SK-N-SH (cell line): ENCODE measurements at regions not wholly inside any gene's neighbourhood (a gene's known extent, or its start where the extent isn't known, plus 50 kb on each side); places are given as distances from the start of the nearest gene placed in this dataset.

Experiments
- CTCF ChIA-PET: fragments of 300-600, 350-600 bp; formaldehyde crosslinking; extraction: SDS; loops from one replicate; lab custom pipeline; 2021; lab: Yijun Ruan, JAX
- POLR2A ChIA-PET: fragments of 350-600 bp; sonication (Branson Sonifier 250); formaldehyde crosslinking; extraction: SDS; loops from one replicate; lab custom pipeline; 2020; ENCODE audit warnings: antibody characterized with exemption, inconsistent platforms; lab: Yijun Ruan, JAX
- DNase-seq: peaks from one replicate; pipeline ENCODE4 v3.0.0; 2012
- H2AFZ ChIP-seq: fragments of 200-600 bp; sonication (generic); 2 replicates; pipeline ENCODE4 v1.8.1; 2016; ENCODE audit warnings: antibody characterized with exemption, mild to moderate bottlenecking, low read depth
- H3F3A ChIP-seq: fragments of 200-600 bp; sonication (generic); replicated peaks from 2 replicates; pipeline ENCODE3; 2016; ENCODE audit warnings: antibody characterized with exemption, mild to moderate bottlenecking; ENCODE audit not compliant: insufficient read depth
- H3K27ac ChIP-seq, 2 experiments: fragments of 200-500 bp in 1 of 2; fragments of 200-600 bp in 1 of 2; sonication (Bioruptor generic) in 1 of 2; sonication (generic), shearing (Covaris generic) in 1 of 2; 2 replicates each; pipeline versions ENCODE4 v1.5.1 to v1.6.1; 2014 to 2016; ENCODE audit warnings: low read depth in 2 of 2, inconsistent platforms in 1 of 2, low read length in 1 of 2, mild to moderate bottlenecking in 1 of 2, mixed read lengths in 1 of 2
- H3K27me3 ChIP-seq: fragments of 200-600 bp; sonication (generic), shearing (Covaris generic); 2 replicates; pipeline ENCODE4 v1.6.1; 2016; ENCODE audit warnings: mixed run types; ENCODE audit not compliant: insufficient read depth
- H3K36me3 ChIP-seq, 2 experiments: fragments of 200-500 bp in 1 of 2; fragments of 200-600 bp in 1 of 2; sonication (Bioruptor generic) in 1 of 2; sonication (generic) in 1 of 2; replicated peaks in 1 of 2; 2 replicates each; pipeline versions ENCODE3 to v1.5.1; 2014 to 2016; ENCODE audit warnings: low read length in 1 of 2, mild to moderate bottlenecking in 1 of 2; ENCODE audit not compliant: insufficient read depth in 2 of 2, control insufficient read depth in 1 of 2
- H3K4me1 ChIP-seq, 2 experiments: fragments of 200-500 bp in 1 of 2; fragments of 200-600 bp in 1 of 2; sonication (Bioruptor generic) in 1 of 2; sonication (generic), shearing (Covaris generic) in 1 of 2; 2 replicates each; pipeline versions ENCODE4 v1.5.1 to v1.6.1; 2014 to 2016; ENCODE audit warnings: low read depth in 1 of 2, low read length in 1 of 2, mixed run types in 1 of 2; ENCODE audit not compliant: insufficient read depth in 2 of 2, control insufficient read depth in 1 of 2
- H3K4me2 ChIP-seq: fragments of 200-600 bp; sonication (generic), shearing (Covaris generic); 2 replicates; pipeline ENCODE4 v1.6.1; 2017; ENCODE audit warnings: mixed run types
- H3K4me3 ChIP-seq, 2 experiments: fragments of 200-500 bp in 1 of 2; fragments of 200-600 bp in 1 of 2; sonication (Bioruptor generic) in 1 of 2; sonication (generic), shearing (Covaris generic) in 1 of 2; 2 replicates each; pipeline versions ENCODE4 v1.5.1 to v1.8.1; 2014 to 2016; ENCODE audit warnings: low read depth in 2 of 2, inconsistent platforms in 1 of 2, low read length in 1 of 2, mild to moderate bottlenecking in 1 of 2, mixed read lengths in 1 of 2, moderate library complexity in 1 of 2
- H3K79me2 ChIP-seq: fragments of 200-600 bp; sonication (generic); 2 replicates; pipeline ENCODE4 v1.8.1; 2017; ENCODE audit warnings: mild to moderate bottlenecking; ENCODE audit not compliant: insufficient read depth
- H3K9ac ChIP-seq: fragments of 200-600 bp; sonication (generic); 2 replicates; pipeline ENCODE4 v1.6.1; 2017; ENCODE audit warnings: mixed run types
- H3K9me2 ChIP-seq: fragments of 200-600 bp; sonication (generic); 2 replicates; pipeline ENCODE4 v1.6.1; 2017; ENCODE audit warnings: mixed run types
- H3K9me3 ChIP-seq: fragments of 200-600 bp; sonication (generic); 2 replicates; pipeline ENCODE4 v1.6.1; 2017; ENCODE audit warnings: mixed run types, mild to moderate bottlenecking, moderate library complexity
- H4K20me1 ChIP-seq: fragments of 200-600 bp; sonication (generic); 2 replicates; pipeline ENCODE4 v1.6.1; 2017; ENCODE audit warnings: mild to moderate bottlenecking, mixed run types; ENCODE audit not compliant: insufficient read depth
- FOSL2 ChIP-seq: IDR thresholded peaks from 2 replicates; pipeline ENCODE4 v1.4.0; 2012; ENCODE audit warnings: low read depth, mild to moderate bottlenecking, moderate library complexity, borderline replicate concordance
- FOXJ3 ChIP-seq: sonication (generic); formaldehyde crosslinking; IDR thresholded peaks from 2 replicates; pipeline ENCODE4 v1.5.1; 2020; ENCODE audit warnings: mild to moderate bottlenecking, missing genetic modification reagents
- GABPA ChIP-seq: IDR thresholded peaks from 2 replicates; pipeline ENCODE4 v1.4.0; 2012; ENCODE audit warnings: low read depth, mild to moderate bottlenecking
- GATA2 ChIP-seq: sonication (generic); formaldehyde crosslinking; IDR thresholded peaks from 2 replicates; pipeline ENCODE4 v1.5.0; 2020; ENCODE audit warnings: mild to moderate bottlenecking, missing genetic modification reagents
- JUND ChIP-seq: IDR thresholded peaks from 2 replicates; pipeline ENCODE4 v1.4.0; 2012
- MEF2A ChIP-seq: IDR thresholded peaks from 2 replicates; pipeline ENCODE4 v1.4.0; 2012; ENCODE audit warnings: low read depth, borderline replicate concordance
- NFIC ChIP-seq: IDR thresholded peaks from 2 replicates; pipeline ENCODE4 v1.4.0; 2012; ENCODE audit warnings: borderline replicate concordance
- POLR2AphosphoS5 ChIP-seq: IDR thresholded peaks from 2 replicates; pipeline ENCODE4 v1.6.1; 2012; ENCODE audit warnings: low read depth, low read length
- RAD21 ChIP-seq: IDR thresholded peaks from 2 replicates; pipeline ENCODE4 v1.6.1; 2012; ENCODE audit warnings: mild to moderate bottlenecking, low read length
- RFX5 ChIP-seq: IDR thresholded peaks from 2 replicates; pipeline ENCODE4 v1.6.1; 2012; ENCODE audit warnings: mild to moderate bottlenecking, improper control_type of control experiment, low read length
- RXRA ChIP-seq: IDR thresholded peaks from 2 replicates; pipeline ENCODE4 v1.4.0; 2012; ENCODE audit warnings: low read depth, mild to moderate bottlenecking, borderline replicate concordance
- TAF1 ChIP-seq: IDR thresholded peaks from 2 replicates; pipeline ENCODE4 v1.6.1; 2012; ENCODE audit warnings: low read depth, mild to moderate bottlenecking, low read length, moderate library complexity, borderline replicate concordance
- YY1 ChIP-seq: IDR thresholded peaks from 2 replicates; pipeline ENCODE4 v1.4.0; 2012; ENCODE audit warnings: low read depth, mild to moderate bottlenecking
- WGBS: methylation state at CpG from one replicate; pipeline ENCODE4 v1.1.6; 2017; ENCODE audit warnings: low lambda C conversion rate; 5-methylcytosine and 5-hydroxymethylcytosine counted together
- TF ChIP-seq, protein P1 (sequence below): IDR thresholded peaks from 2 replicates; pipeline ENCODE4 v1.4.0; 2012; ENCODE audit warnings: low read depth, borderline replicate concordance
- TF ChIP-seq, protein P2 (sequence below): fragments of 150-350 bp; IDR thresholded peaks from 2 replicates; pipeline ENCODE4 v1.6.1; 2017; ENCODE audit warnings: antibody characterized with exemption, low read length, low read depth, borderline replicate concordance
- TF ChIP-seq, protein P3 (sequence below): IDR thresholded peaks from 2 replicates; pipeline ENCODE4 v1.4.0; 2012; ENCODE audit warnings: low read depth, borderline replicate concordance

DNA sequence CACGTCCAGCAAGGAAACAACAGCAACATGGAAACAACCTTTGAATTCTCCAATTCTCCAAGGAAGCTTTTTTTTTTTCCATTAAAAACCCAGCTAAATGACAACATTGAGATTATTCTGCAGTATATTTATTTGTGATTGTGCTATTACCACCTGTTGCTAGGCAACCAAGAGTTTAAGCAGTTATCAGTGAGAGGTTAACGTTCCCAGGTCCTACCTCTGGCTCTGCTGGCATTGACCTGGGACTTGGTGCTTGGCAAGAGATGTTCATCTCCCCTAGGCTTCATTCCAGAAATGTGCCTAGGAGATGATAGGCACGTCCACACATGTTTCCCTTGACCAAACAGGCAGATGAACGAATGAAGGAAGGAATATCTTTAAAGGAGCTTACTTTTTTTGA is 157.0 kb downstream of the TDRD15 start:
- Histone ChIP-seq H2AFZ (no peak overlapping the region), H3K9me3 (0 out of 2 replicates have a peak, but pooled peaks cover 8% of the 10 kb centered on the region), H3K36me3 (no peaks in the 10 kb centered on the region), H3K4me1 (peaks cover 0 to 79% of the 10 kb centered on the region in 2 experiments; a peak in 2 of 4 replicates), H3K79me2 (no peaks in the 10 kb centered on the region), H3F3A (no peaks in the 10 kb centered on the region), H3K9me2 (no peaks in the 10 kb centered on the region), H3K9ac (no peak overlapping the region), H3K27ac (peak overlapping the region in 1 of 2 experiments; percentile 99; a peak in 2 of 4 replicates), H4K20me1 (no peaks in the 10 kb centered on the region), H3K4me2 (no peak overlapping the region)
- CTCF ChIA-PET, result interaction anchor here (0.6 to 3.3 kb wide), 8 partner anchors 10 to 873 kb away, joined by 3 to 24 read pairs (median 6); no protein-coding TSS in a partner anchor
- DNase-seq, result no peak
- 24% methylated on average over 4 of the region's 4 CpGs for WGBS
- POLR2A ChIA-PET, result interaction anchor here (0.6 to 1.3 kb wide), 2 partner anchors 83 to 86 kb away, joined by 3 to 5 read pairs; no protein-coding TSS in a partner anchor
- TF ChIP-seq GATA2 (CRISPR knock-in tag), result no peak
- no peak for TF ChIP-seq RXRA
- no peak for TF ChIP-seq RAD21
- TF ChIP-seq GABPA, result no peak
- TF ChIP-seq, protein P1, sequence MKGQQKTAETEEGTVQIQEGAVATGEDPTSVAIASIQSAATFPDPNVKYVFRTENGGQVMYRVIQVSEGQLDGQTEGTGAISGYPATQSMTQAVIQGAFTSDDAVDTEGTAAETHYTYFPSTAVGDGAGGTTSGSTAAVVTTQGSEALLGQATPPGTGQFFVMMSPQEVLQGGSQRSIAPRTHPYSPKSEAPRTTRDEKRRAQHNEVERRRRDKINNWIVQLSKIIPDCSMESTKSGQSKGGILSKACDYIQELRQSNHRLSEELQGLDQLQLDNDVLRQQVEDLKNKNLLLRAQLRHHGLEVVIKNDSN, result no peak
- TF ChIP-seq, protein P2, sequence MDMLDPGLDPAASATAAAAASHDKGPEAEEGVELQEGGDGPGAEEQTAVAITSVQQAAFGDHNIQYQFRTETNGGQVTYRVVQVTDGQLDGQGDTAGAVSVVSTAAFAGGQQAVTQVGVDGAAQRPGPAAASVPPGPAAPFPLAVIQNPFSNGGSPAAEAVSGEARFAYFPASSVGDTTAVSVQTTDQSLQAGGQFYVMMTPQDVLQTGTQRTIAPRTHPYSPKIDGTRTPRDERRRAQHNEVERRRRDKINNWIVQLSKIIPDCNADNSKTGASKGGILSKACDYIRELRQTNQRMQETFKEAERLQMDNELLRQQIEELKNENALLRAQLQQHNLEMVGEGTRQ, result no peak
- no peak for TF ChIP-seq JUND
- TF ChIP-seq, protein P3, sequence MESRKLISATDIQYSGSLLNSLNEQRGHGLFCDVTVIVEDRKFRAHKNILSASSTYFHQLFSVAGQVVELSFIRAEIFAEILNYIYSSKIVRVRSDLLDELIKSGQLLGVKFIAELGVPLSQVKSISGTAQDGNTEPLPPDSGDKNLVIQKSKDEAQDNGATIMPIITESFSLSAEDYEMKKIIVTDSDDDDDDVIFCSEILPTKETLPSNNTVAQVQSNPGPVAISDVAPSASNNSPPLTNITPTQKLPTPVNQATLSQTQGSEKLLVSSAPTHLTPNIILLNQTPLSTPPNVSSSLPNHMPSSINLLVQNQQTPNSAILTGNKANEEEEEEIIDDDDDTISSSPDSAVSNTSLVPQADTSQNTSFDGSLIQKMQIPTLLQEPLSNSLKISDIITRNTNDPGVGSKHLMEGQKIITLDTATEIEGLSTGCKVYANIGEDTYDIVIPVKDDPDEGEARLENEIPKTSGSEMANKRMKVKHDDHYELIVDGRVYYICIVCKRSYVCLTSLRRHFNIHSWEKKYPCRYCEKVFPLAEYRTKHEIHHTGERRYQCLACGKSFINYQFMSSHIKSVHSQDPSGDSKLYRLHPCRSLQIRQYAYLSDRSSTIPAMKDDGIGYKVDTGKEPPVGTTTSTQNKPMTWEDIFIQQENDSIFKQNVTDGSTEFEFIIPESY, result no peak
- TF ChIP-seq RFX5, result no peak
- no peak for TF ChIP-seq TAF1
- no peak for TF ChIP-seq NFIC
- no peak for TF ChIP-seq FOXJ3
- no peak for TF ChIP-seq POLR2AphosphoS5
- no peak for TF ChIP-seq FOSL2
- TF ChIP-seq MEF2A, result no peak
- no peak for TF ChIP-seq YY1
- TF ChIP-seq, all 33 proteins: peak for 0
- H3K27me3 ChIP-seq, result no peaks in the 10 kb centered on the region
- no peak overlapping the region for H3K4me3 ChIP-seq
